ENCODE measurements at regions not wholly inside any gene's neighbourhood (a gene's known extent, or its start where the extent isn't known, plus 50 kb on each side); places are given as distances from the start of the nearest gene placed in this dataset.

- Histone ChIP-seq H3K27ac (no peak overlapping the region), H3K9me3 (no peaks in the 10 kb centered on the region), H3K4me1 (no peaks in the 10 kb centered on the region), H3K4me3 (no peak overlapping the region), H3K36me3 (no peaks in the 10 kb centered on the region), H3K27me3 (no peaks in the 10 kb centered on the region)
- TF ChIP-seq POLR2A (IDR thresholded peaks at IDR 0.05) (no peak), EP300 (IDR thresholded peaks at IDR 0.05; ENCODE audit: low read depth) (no peak), CTCF (IDR thresholded peaks at IDR 0.05) (no peak), POLR2AphosphoS5 (IDR thresholded peaks at IDR 0.05) (no peak)
- intact Hi-C loops (cut with DNase I; ENCODE audit: low total_unique reads), result no loop called here
- WGBS, 2 donors (ENCODE audit: low coverage in 1 of 2), result 84 to 91% methylated on average over 4 to 6 of the region's 6 CpGs
- DNase-seq, result no peak
- in situ Hi-C loops (cut with MboI; ENCODE audit: low pct_ligation_motif_present in 1 of 4, low pct_unique_long_range_greater_than_20kb in 1 of 4, low sequenced_read_pairs in 3 of 4), result no loop called here
Measured at GRCh38 chr2:102910724-102911123, 148.9 kb downstream of the TMEM182 start.

- Histone ChIP-seq H3K4me1 (no peaks in the 10 kb centered on the region), H3K27ac (no peak overlapping the region), H3K36me3 (no peaks in the 10 kb centered on the region), H3K27me3 (no peaks in the 10 kb centered on the region), H3K4me3 (no peak overlapping the region), H3K9me3 (no peaks in the 10 kb centered on the region)
- 83 to 85% methylated on average over 2 of the region's 2 CpGs for WGBS, 2 donors (ENCODE audit: low coverage in 1 of 2)
- in situ Hi-C loops (cut with MboI; ENCODE audit: low pct_ligation_motif_present in 1 of 4, low pct_unique_long_range_greater_than_20kb in 1 of 4, low sequenced_read_pairs in 3 of 4), result no loop called here
- no peak for TF ChIP-seq CTCF (IDR thresholded peaks at IDR 0.05)
- no peak for TF ChIP-seq POLR2A (IDR thresholded peaks at IDR 0.05)
- TF ChIP-seq POLR2AphosphoS5 (IDR thresholded peaks at IDR 0.05), result no peak
- no peak for DNase-seq
- intact Hi-C loops (cut with DNase I; ENCODE audit: low total_unique reads), result no loop called here
Measured at GRCh38 chr2:102915128-102915527, 153.3 kb downstream of the TMEM182 start.

- H3K9me3 ChIP-seq, result no peaks in the 10 kb centered on the region
- TF ChIP-seq CTCF (IDR thresholded peaks at IDR 0.05), result no peak
- no peak overlapping the region for H3K27ac ChIP-seq
- intact Hi-C loops (cut with DNase I; ENCODE audit: low total_unique reads), result no loop called here
- no peaks in the 10 kb centered on the region for H3K27me3 ChIP-seq
- no peaks in the 10 kb centered on the region for H3K36me3 ChIP-seq
- in situ Hi-C loops (cut with MboI; ENCODE audit: low pct_ligation_motif_present in 1 of 4, low pct_unique_long_range_greater_than_20kb in 1 of 4, low sequenced_read_pairs in 3 of 4), result no loop called here
- WGBS, 2 donors (ENCODE audit: low coverage in 1 of 2), result 72 to 75% methylated on average over 4 of the region's 4 CpGs
- H3K4me1 ChIP-seq, result no peaks in the 10 kb centered on the region
- no peak for DNase-seq
- no peak overlapping the region for H3K4me3 ChIP-seq
Measured at GRCh38 chr2:102922321-102922720, 160.5 kb downstream of the TMEM182 start.

GRCh38 chr2:102925003-102925402, 163.2 kb downstream of the TMEM182 start:
- intact Hi-C loops (cut with DNase I; ENCODE audit: low total_unique reads), result no loop called here
- DNase-seq, result no peak
- Histone ChIP-seq H3K36me3 (no peaks in the 10 kb centered on the region), H3K4me3 (no peak overlapping the region), H3K27ac (no peak overlapping the region), H3K9me3 (no peaks in the 10 kb centered on the region), H3K27me3 (no peaks in the 10 kb centered on the region), H3K4me1 (no peaks in the 10 kb centered on the region)
- 87 to 92% methylated on average over 7 of the region's 7 CpGs for WGBS, 2 donors (ENCODE audit: low coverage in 1 of 2)
- in situ Hi-C loops (cut with MboI; ENCODE audit: low pct_ligation_motif_present in 1 of 4, low pct_unique_long_range_greater_than_20kb in 1 of 4, low sequenced_read_pairs in 3 of 4), result no loop called here
- no peak for TF ChIP-seq EP300 (IDR thresholded peaks at IDR 0.05; ENCODE audit: low read depth)
- no peak for TF ChIP-seq POLR2A (IDR thresholded peaks at IDR 0.05)
- TF ChIP-seq POLR2AphosphoS5 (IDR thresholded peaks at IDR 0.05), result no peak
- no peak for TF ChIP-seq CTCF (IDR thresholded peaks at IDR 0.05)

Data from transverse colon (tissue), 4 donors.